HL-60 (cell line): ENCODE measurements at regions not wholly inside any gene's neighbourhood (a gene's known extent, or its start where the extent isn't known, plus 50 kb on each side); places are given as distances from the start of the nearest gene placed in this dataset.

ENCODE experiments used
- DNase-seq, 2 experiments: peaks; one replicate each; pipeline ENCODE4 v3.0.0-alpha.2; 2010 to 2020; ENCODE audit warnings: low read depth in 1 of 2, low spot score in 1 of 2
- H3K27ac ChIP-seq: fragments of 250-450 bp; sonication (Bioruptor Pico); replicated peaks from 2 replicates; pipeline ENCODE4 v1.5.1; 2020; ENCODE audit warnings: mild to moderate bottlenecking, moderate library complexity
- H3K27me3 ChIP-seq: fragments of 250-450 bp; sonication (Bioruptor Pico); 2 replicates; pipeline ENCODE4 v1.5.1; 2021; ENCODE audit warnings: mild to moderate bottlenecking, moderate library complexity; ENCODE audit not compliant: insufficient read depth, poor library complexity, severe bottlenecking
- H3K4me3 ChIP-seq: replicated peaks from 2 replicates; pipeline ENCODE4 v1.5.1; 2011; ENCODE audit warnings: mild to moderate bottlenecking, control low read depth, low read length; ENCODE audit not compliant: insufficient read depth
- GABPA ChIP-seq: IDR thresholded peaks from 2 replicates; pipeline ENCODE4 v1.6.1; 2012; ENCODE audit warnings: low read depth
- POLR2AphosphoS5 ChIP-seq: IDR thresholded peaks from 2 replicates; pipeline ENCODE4 v1.6.1; 2012; ENCODE audit warnings: low read depth
- REST ChIP-seq: IDR thresholded peaks from 2 replicates; pipeline ENCODE4 v1.6.1; 2012; ENCODE audit warnings: low read depth; ENCODE audit not compliant: insufficient replicate concordance
- SPI1 ChIP-seq: IDR thresholded peaks from 2 replicates; pipeline ENCODE4 v1.6.1; 2012; ENCODE audit warnings: low read depth, mild to moderate bottlenecking, borderline replicate concordance
- TF ChIP-seq, protein P1 (sequence below): IDR thresholded peaks from one replicate; pipeline ENCODE4 v1.5.1; 2011; ENCODE audit warnings: low read length, control low read depth, inconsistent platforms; ENCODE audit not compliant: insufficient read depth

- no peak overlapping the region for H3K4me3 ChIP-seq
- TF ChIP-seq SPI1: no peak
- TF ChIP-seq REST: no peak
- no peak for TF ChIP-seq POLR2AphosphoS5
- TF ChIP-seq, protein P1, sequence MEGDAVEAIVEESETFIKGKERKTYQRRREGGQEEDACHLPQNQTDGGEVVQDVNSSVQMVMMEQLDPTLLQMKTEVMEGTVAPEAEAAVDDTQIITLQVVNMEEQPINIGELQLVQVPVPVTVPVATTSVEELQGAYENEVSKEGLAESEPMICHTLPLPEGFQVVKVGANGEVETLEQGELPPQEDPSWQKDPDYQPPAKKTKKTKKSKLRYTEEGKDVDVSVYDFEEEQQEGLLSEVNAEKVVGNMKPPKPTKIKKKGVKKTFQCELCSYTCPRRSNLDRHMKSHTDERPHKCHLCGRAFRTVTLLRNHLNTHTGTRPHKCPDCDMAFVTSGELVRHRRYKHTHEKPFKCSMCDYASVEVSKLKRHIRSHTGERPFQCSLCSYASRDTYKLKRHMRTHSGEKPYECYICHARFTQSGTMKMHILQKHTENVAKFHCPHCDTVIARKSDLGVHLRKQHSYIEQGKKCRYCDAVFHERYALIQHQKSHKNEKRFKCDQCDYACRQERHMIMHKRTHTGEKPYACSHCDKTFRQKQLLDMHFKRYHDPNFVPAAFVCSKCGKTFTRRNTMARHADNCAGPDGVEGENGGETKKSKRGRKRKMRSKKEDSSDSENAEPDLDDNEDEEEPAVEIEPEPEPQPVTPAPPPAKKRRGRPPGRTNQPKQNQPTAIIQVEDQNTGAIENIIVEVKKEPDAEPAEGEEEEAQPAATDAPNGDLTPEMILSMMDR: no peak
- no peak for TF ChIP-seq GABPA
- H3K27ac ChIP-seq: no peak overlapping the region
- no peaks in the 10 kb centered on the region for H3K27me3 ChIP-seq
- DNase-seq: no peak
These were observed 227.6 kb downstream of the ASXL3 start for GRCh38 chr18:33805592-33805991.

GRCh38 chr18:33804258-33804657 is 226.2 kb downstream of the ASXL3 start:
- H3K27ac ChIP-seq: no peak overlapping the region
- DNase-seq: no peak
- TF ChIP-seq POLR2AphosphoS5 (no peak), SPI1 (no peak), REST (no peak), GABPA (no peak)
- TF ChIP-seq, protein P1: no peak
- no peaks in the 10 kb centered on the region for H3K27me3 ChIP-seq
- no peak overlapping the region for H3K4me3 ChIP-seq

DNA sequence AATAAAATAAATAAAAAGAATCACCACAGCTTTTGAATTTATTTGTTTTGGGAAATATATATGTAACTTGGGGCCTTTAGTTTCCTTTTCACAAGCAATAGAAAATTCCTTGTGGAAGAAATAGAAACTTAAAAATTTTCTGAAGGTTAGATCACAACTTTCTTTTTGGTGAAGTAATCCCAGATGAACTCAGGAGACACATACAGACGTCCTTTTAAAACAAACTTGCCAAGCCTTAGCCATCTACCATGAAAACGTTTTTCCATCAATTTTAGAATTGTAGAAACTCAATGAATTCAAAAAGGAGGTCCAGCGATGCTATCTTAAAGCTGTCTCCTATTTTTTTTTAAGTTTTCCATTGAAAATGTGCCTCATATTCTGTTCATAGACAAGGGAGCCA is 225.6 kb downstream of the ASXL3 start:
- no peak for TF ChIP-seq POLR2AphosphoS5
- TF ChIP-seq, protein P1: no peak
- no peak for TF ChIP-seq SPI1
- no peak for TF ChIP-seq GABPA
- no peak for TF ChIP-seq REST
- H3K4me3 ChIP-seq: no peak overlapping the region
- no peaks in the 10 kb centered on the region for H3K27me3 ChIP-seq
- H3K27ac ChIP-seq: no peak overlapping the region
- no peak for DNase-seq
